BLaER1 treated with 17β-estradiol and CSF1 and Interleukin-3, amounts not matched to agents 10 nM and 100 nM (cell line): ENCODE measurements at regions not wholly inside any gene's neighbourhood (a gene's known extent, or its start where the extent isn't known, plus 50 kb on each side); places are given as distances from the start of the nearest gene placed in this dataset.

ENCODE experiments used
- H3K27ac ChIP-seq, 11 experiments: shearing (Covaris generic); formaldehyde crosslinking; 2 replicates each; pipeline ENCODE4 v1.8.1; 2022
- H3K27me3 ChIP-seq, 11 experiments: shearing (Covaris generic); formaldehyde crosslinking; 2 replicates each; pipeline ENCODE4 v1.8.1; 2022
- H3K36me3 ChIP-seq, 11 experiments: shearing (Covaris generic); formaldehyde crosslinking; 2 replicates each; pipeline ENCODE4 v1.8.1; 2022
- H3K4me1 ChIP-seq, 10 experiments: shearing (Covaris generic); formaldehyde crosslinking; 2 replicates each; pipeline ENCODE4 v1.8.1; 2022
- H3K4me2 ChIP-seq, 11 experiments: shearing (Covaris generic); formaldehyde crosslinking; 2 replicates each; pipeline ENCODE4 v1.8.1; 2022
- H3K4me3 ChIP-seq, 10 experiments: shearing (Covaris generic); formaldehyde crosslinking; 2 replicates each; pipeline ENCODE4 v1.8.1; 2022
- H3K9ac ChIP-seq, 11 experiments: shearing (Covaris generic); formaldehyde crosslinking; 2 replicates each; pipeline ENCODE4 v1.8.1; 2022
- H3K9me3 ChIP-seq, 11 experiments: shearing (Covaris generic); formaldehyde crosslinking; replicated peaks in 1 of 11; 2 replicates each; pipeline ENCODE4 v1.8.1; 2022
- H4K20me1 ChIP-seq, 11 experiments: shearing (Covaris generic); formaldehyde crosslinking; 2 replicates each; pipeline ENCODE4 v1.8.1; 2022
- Cebpa-rat ChIP-seq, 11 experiments: shearing (Covaris generic); IDR thresholded peaks; 2 replicates each; pipeline ENCODE4 v1.8.1; 2022

DNA sequence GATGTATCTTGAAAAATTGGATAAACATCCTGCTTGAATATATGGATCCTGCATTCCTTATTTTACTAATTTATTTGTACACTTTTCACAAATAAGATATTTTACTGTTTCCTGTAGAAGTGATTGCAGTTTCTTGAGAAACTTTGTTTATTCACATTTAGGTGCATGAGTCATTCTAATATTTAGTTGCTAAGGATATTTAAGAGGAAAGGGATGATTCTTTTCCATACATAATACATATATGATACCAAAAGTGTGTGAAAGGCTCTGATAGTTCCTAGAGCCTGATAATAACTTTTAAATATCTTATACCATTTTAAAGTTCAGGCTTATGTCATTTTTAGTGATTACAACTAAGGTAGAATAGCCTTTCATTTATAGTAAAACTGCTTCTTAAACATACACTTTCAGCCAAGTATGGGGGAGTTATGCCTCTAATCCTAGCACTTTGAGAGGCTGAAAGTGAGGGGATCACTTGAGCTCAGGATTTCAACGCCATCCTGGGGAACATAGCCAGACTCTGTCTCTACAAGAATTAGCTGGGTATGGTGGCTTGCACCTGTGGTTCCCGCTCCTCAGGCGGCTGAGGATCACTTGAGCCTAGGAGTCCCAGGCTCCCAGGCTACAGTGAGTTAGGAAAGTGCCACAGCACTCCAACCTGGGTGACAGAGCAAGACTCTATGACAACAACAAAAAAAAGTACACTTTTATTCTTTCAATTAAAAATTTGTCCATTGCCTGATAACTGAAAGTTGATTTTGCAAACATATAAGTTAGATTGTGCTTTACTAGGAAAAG lies 262.6 kb upstream of the LRIG3 start:
- no peak for TF ChIP-seq Cebpa-rat (IDR thresholded peaks at IDR 0.05)
- H4K20me1 ChIP-seq: no peaks in the 10 kb centered on the region
- H3K27me3 ChIP-seq: no peaks in the 10 kb centered on the region
- H3K4me1 ChIP-seq: peaks cover 11 to 23% (median 15%) of the 10 kb centered on the region in 10 experiments; a peak in 18 of 20 replicates
- no peaks in the 10 kb centered on the region for H3K9me3 ChIP-seq
- no peaks in the 10 kb centered on the region for H3K36me3 ChIP-seq
- no peak overlapping the region for H3K4me3 ChIP-seq
- H3K27ac ChIP-seq: no peak overlapping the region
- no peak overlapping the region for H3K9ac ChIP-seq
- no peak overlapping the region for H3K4me2 ChIP-seq

DNA sequence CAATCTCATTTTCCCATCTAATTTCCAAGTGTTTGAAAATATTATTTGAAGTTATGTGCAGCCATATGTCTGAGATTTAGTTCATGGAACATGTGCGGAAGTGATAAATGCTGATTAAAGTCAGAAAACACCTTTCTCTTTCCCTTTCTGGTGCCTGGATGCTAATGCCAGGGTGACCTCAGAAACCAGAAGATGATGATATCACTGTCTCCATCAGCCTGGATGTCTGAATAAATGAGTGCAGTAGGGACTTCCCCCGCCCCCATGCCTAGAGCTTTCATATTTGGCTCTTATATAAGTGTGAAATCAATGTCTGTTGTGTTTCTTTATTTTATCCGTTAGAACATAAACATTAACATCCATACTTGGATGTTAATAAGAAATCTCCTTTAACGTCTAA lies 261.9 kb upstream of the LRIG3 start:
- H3K4me1 ChIP-seq: peaks cover 11 to 23% (median 15%) of the 10 kb centered on the region in 10 experiments; a peak in 18 of 20 replicates
- H3K9ac ChIP-seq: no peak overlapping the region
- no peaks in the 10 kb centered on the region for H3K36me3 ChIP-seq
- no peaks in the 10 kb centered on the region for H4K20me1 ChIP-seq
- H3K9me3 ChIP-seq: no peaks in the 10 kb centered on the region
- H3K27me3 ChIP-seq: no peaks in the 10 kb centered on the region
- no peak overlapping the region for H3K27ac ChIP-seq
- TF ChIP-seq Cebpa-rat (IDR thresholded peaks at IDR 0.05): no peak
- no peak overlapping the region for H3K4me2 ChIP-seq
- H3K4me3 ChIP-seq: no peak overlapping the region

DNA sequence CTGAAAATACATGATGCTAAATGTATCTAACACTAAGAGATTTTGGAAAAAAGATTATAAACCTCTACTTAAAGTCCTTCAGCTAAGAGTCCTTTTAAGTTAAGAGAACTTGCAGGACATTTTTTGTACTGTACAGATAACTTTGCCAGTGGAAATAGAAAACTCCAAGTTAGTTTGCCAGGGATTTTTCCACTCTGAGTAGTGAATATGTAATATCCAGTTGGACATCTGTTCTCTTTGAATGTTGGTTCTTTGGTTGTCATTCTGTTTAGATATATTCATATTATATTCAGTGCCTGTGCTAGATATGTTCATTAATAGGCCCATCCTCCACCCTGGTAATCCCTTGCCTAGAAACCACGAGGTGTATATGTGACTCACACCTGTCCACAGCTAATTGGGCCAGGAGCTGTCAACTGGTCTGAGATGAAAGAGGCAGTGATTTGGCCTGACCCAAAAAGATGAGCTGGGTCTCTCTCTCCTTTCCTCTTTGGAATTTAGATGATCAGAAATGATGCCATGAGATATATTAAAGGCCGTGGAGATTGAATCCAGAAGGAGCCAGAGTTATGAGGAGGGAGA lies 261.0 kb upstream of the LRIG3 start:
- Histone ChIP-seq H4K20me1 (no peaks in the 10 kb centered on the region), H3K4me2 (no peak overlapping the region), H3K4me3 (no peak overlapping the region), H3K9ac (no peak overlapping the region), H3K36me3 (no peaks in the 10 kb centered on the region), H3K27ac (no peak overlapping the region), H3K4me1 (peaks cover 11 to 20% (median 14%) of the 10 kb centered on the region in 10 experiments; a peak in 18 of 20 replicates), H3K9me3 (peaks cover 0 to 8% (median 8%) of the 10 kb centered on the region in 11 experiments; a peak in 15 of 22 replicates), H3K27me3 (no peaks in the 10 kb centered on the region)
- no peak for TF ChIP-seq Cebpa-rat (IDR thresholded peaks at IDR 0.05)

DNA sequence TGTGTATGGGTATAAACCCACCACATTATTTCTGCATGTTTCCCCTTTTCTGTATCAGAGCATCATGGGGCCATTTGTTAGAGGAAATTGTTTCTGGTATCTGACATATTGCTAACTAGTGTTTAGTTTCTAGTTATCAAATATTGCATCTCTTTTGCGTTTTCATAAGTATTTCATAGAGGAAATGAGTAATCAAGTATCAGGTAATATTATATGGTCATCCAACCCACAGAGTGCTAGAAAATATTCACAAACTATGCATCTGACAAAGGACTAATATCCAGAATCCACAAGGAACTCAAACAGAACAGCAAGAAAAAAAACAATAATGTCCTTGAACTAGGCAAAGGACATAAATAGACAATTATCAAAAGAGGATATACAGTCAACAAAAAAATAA lies 258.9 kb upstream of the LRIG3 start:
- Histone ChIP-seq H3K4me1 (no peaks in the 10 kb centered on the region; a peak in 1 of 20 replicates), H3K9me3 (peaks cover 0 to 21% (median 12%) of the 10 kb centered on the region in 11 experiments; a peak in 17 of 22 replicates), H3K4me2 (no peak overlapping the region), H3K36me3 (no peaks in the 10 kb centered on the region), H3K9ac (no peak overlapping the region), H4K20me1 (no peaks in the 10 kb centered on the region), H3K27ac (no peak overlapping the region), H3K4me3 (no peak overlapping the region), H3K27me3 (no peaks in the 10 kb centered on the region)
- TF ChIP-seq Cebpa-rat (IDR thresholded peaks at IDR 0.05): no peak

DNA sequence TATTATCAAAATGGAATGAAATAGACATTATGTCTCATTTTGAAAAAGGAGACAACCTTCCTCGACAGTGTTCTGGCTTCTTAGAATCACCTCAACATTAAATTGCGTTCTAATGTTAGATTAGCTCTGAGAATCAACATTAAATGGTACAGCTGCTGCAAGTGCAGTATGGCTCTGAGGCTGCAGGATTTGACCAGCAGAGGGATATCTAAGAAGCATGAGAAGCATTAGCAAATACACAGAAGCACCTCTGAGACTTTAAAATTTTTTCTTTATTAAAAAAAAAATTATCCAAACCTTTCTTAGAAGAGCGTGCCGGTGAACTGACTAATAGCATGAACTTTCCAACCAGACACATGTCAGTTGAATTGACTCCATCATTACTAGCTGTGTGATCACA lies 253.4 kb upstream of the LRIG3 start:
- Histone ChIP-seq H3K4me1 (no peaks in the 10 kb centered on the region), H3K4me3 (no peak overlapping the region), H3K4me2 (no peak overlapping the region), H3K9ac (no peak overlapping the region), H3K27me3 (no peaks in the 10 kb centered on the region), H3K27ac (no peak overlapping the region), H3K9me3 (peaks cover 0 to 21% (median 12%) of the 10 kb centered on the region in 11 experiments; a peak in 17 of 22 replicates), H3K36me3 (no peaks in the 10 kb centered on the region), H4K20me1 (no peaks in the 10 kb centered on the region)
- no peak for TF ChIP-seq Cebpa-rat (IDR thresholded peaks at IDR 0.05)

DNA sequence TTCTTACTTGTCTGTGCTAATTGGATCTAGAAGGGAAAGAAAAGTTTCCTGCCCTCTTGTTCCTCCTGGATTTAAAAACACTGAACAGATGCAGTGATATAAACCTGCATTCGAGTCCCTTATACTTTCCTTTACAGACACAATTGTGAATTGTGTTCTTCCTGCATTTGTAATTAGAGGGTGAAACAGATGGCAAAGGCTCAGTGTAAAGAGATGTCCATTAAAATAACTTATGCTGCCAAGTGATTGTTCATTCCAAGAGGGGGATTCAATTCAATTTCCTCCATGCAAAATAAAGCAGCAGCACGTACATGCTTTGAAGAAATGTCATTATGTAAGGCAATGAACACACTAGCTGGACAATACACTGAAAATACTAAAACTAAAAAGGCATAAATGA lies 248.3 kb upstream of the LRIG3 start:
- no peaks in the 10 kb centered on the region for H3K4me1 ChIP-seq

DNA sequence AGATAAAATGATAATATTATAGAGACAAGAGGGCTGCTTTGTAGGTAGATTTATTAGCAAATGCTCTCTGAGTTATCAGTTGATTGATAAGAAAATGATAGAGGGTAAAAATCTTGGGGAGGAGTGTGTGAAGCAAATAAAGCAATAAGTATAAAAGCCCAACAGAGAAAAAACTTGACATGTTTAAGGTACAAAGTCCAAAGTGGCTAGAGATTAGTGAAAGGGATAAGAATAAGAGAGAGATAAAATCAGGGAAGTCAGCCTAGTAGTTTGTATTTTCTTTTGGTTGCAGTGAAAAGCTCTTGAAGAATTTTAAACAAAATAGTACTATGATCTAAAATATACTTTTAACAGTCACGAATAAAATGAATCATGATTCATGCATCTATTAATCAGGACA lies 246.2 kb upstream of the LRIG3 start:
- Histone ChIP-seq H3K27ac (no peak overlapping the region), H3K4me3 (no peak overlapping the region), H3K4me1 (no peaks in the 10 kb centered on the region), H3K4me2 (no peak overlapping the region), H3K27me3 (no peaks in the 10 kb centered on the region), H3K36me3 (no peaks in the 10 kb centered on the region), H4K20me1 (no peaks in the 10 kb centered on the region), H3K9me3 (peaks cover 0 to 7% (median 0%) of the 10 kb centered on the region in 11 experiments; a peak in 2 of 22 replicates), H3K9ac (no peak overlapping the region)
- no peak for TF ChIP-seq Cebpa-rat (IDR thresholded peaks at IDR 0.05)

More for the DNA sequence above, 248.3 kb upstream of the LRIG3 start:
- H3K9ac ChIP-seq: no peak overlapping the region
- no peak overlapping the region for H3K4me2 ChIP-seq
- H3K27me3 ChIP-seq: no peaks in the 10 kb centered on the region
- H4K20me1 ChIP-seq: no peaks in the 10 kb centered on the region
- H3K27ac ChIP-seq: no peak overlapping the region
- no peaks in the 10 kb centered on the region for H3K9me3 ChIP-seq
- H3K4me3 ChIP-seq: no peak overlapping the region
- H3K36me3 ChIP-seq: no peaks in the 10 kb centered on the region
- TF ChIP-seq Cebpa-rat (IDR thresholded peaks at IDR 0.05): no peak

DNA sequence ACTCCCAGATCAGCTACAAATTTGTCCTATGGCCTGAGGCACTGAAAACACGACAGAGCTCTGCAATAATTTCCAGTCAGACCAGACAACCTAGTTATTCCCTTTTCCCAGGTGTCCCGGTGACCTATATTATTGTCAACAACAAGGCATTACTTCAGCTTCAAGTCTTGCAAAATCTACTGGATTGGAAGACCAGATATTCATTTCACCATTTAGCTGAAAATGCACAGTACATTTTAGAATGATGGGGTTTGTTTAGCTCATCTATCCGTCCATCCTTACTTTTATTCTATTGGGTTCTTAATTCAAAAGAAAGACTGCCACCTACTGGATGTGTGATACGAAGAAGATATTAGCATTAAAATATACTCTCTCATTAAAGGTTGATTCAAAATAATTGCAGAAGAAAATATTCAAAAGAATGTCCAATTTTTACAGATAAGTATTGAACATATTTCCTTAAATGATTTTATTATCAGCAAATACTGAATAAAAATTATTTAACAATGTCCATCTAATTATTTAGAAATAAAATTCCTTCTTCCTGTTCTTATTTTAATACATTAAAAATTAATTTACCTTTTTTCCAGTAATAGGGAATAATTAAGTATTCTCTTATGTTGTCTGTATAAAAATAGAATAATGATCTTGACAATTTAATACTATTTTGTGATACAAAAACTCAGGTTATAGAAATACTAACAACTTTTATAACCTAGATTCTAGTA lies 244.9 kb upstream of the LRIG3 start:
- no peak overlapping the region for H3K4me3 ChIP-seq
- H3K36me3 ChIP-seq: no peaks in the 10 kb centered on the region
- TF ChIP-seq Cebpa-rat (IDR thresholded peaks at IDR 0.05): no peak
- H3K9me3 ChIP-seq: peaks cover 0 to 7% (median 0%) of the 10 kb centered on the region in 11 experiments; a peak in 3 of 22 replicates
- H4K20me1 ChIP-seq: no peaks in the 10 kb centered on the region
- no peak overlapping the region for H3K4me2 ChIP-seq
- no peak overlapping the region for H3K9ac ChIP-seq
- no peak overlapping the region for H3K27ac ChIP-seq
- H3K27me3 ChIP-seq: no peaks in the 10 kb centered on the region
- no peaks in the 10 kb centered on the region for H3K4me1 ChIP-seq

DNA sequence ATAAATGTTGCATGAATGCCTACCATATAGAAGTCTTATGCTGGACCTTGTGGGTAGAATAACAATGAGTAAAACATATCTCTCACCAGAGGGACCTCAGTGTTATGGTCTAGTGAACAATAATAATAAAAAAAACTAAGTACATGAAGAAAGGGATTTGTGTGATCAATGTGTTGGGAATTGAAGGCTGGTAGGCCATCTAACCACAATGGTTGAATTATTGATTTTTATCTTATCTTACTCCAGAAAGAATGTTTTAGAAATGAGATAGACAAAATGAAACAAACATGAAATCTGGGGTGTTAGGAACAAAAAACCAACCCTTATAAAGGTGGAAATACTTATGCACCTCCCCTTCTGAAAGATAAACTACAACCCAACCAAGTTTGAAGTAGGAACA lies 243.9 kb upstream of the LRIG3 start:
- no peaks in the 10 kb centered on the region for H3K4me1 ChIP-seq
- H3K27me3 ChIP-seq: no peaks in the 10 kb centered on the region
- TF ChIP-seq Cebpa-rat (IDR thresholded peaks at IDR 0.05): no peak
- no peak overlapping the region for H3K27ac ChIP-seq
- no peak overlapping the region for H3K4me2 ChIP-seq
- peaks cover 0 to 7% (median 0%) of the 10 kb centered on the region in 11 experiments; a peak in 3 of 22 replicates for H3K9me3 ChIP-seq
- H3K4me3 ChIP-seq: no peak overlapping the region
- H4K20me1 ChIP-seq: no peaks in the 10 kb centered on the region
- no peaks in the 10 kb centered on the region for H3K36me3 ChIP-seq
- no peak overlapping the region for H3K9ac ChIP-seq
